Activated naive CD4-positive, alpha-beta T cell treated with anti-CD3 and anti-CD28 coated beads for 36 hours (primary cell): ENCODE measurements at regions not wholly inside any gene's neighbourhood (a gene's known extent, or its start where the extent isn't known, plus 50 kb on each side); places are given as distances from the start of the nearest gene placed in this dataset.

Experiments used
- CTCF ChIA-PET: fragments of 350-600 bp; sonication (Branson Sonifier 250); formaldehyde crosslinking; loops from one replicate; lab custom pipeline; 2021; ENCODE audit warnings: antibody characterized with exemption; lab: Charles Lee
- DNase-seq: peaks from one replicate; pipeline ENCODE4 v3.0.0-alpha.2; 2020
- H3K27ac Mint-ChIP-seq: one replicate; pipeline ENCODE4 v1.8.0; 2021; ENCODE audit warnings: mild to moderate bottlenecking, mixed read lengths
- H3K27me3 Mint-ChIP-seq: one replicate; pipeline ENCODE4 v1.8.0; 2021; ENCODE audit warnings: low read depth, mixed read lengths
- H3K36me3 Mint-ChIP-seq: one replicate; pipeline ENCODE4 v1.8.0; 2021; ENCODE audit warnings: low read depth, mixed read lengths
- H3K4me1 Mint-ChIP-seq: one replicate; pipeline ENCODE4 v1.8.0; 2021; ENCODE audit warnings: low read depth, mixed read lengths
- H3K4me3 Mint-ChIP-seq: one replicate; pipeline ENCODE4 v1.8.0; 2021; ENCODE audit warnings: mild to moderate bottlenecking, moderate library complexity, mixed read lengths
- H3K9me3 Mint-ChIP-seq: one replicate; pipeline ENCODE4 v1.8.0; 2021; ENCODE audit warnings: mixed read lengths
- intact Hi-C: fragments of 100-400 bp; cut with micrococcal nuclease; formaldehyde crosslinking; loops from one replicate; pipeline ENCODE4 v1.15.1; 2023

DNA sequence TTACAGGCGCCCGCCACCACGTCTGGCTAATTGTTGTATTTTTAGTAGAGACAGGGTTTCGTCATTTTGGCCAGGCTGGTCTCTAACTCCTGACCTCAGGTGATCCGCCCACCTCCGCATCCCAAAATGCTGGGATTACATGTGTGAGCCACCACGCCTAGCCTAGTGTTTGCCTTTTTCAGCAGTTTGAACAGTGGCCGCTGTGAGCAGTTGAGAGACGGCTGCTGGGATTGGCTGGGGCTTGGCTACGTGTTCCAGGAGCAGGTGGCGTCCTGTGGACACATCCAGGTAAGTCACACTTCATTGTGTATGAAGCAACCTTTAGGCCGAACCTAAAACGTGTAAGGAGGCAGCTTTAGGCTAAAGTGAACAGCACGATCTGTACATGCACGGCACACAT is 231.8 kb upstream of the PITRM1 start:
- no peak overlapping the region for H3K27ac Mint-ChIP-seq

DNA sequence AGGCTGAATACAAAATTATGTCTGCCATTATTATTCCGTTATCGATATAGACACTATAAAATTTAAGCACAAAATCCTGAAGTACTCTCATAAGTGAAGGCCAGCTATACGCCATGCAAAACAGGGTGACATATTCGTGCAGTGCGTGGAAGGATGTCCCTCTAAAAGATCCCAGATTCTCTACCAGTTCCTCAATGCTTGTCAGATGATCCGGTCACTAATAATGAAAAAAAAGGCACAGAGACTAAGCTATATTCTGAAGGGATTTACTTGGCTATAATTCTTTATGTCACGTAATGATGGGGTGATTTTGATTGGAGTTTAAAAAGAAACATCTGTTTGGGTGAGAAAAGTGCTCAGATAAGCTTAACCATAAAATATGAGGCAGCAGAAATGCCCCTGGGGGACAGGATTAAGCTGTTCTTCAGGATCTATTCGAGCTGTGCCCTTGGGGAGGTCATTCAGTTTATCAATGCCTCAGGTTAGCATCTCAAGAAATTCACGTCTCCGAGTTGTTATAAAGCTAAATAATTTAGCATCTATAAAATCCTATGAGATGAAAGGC is 229.7 kb upstream of the PITRM1 start:
- Mint-ChIP-seq H3K4me1 (no peaks in the 10 kb centered on the region), H3K4me3 (no peak overlapping the region), H3K27me3 (peaks cover 2% of the 10 kb centered on the region), H3K27ac (no peak overlapping the region), H3K36me3 (no peaks in the 10 kb centered on the region), H3K9me3 (no peaks in the 10 kb centered on the region)
- CTCF ChIA-PET, result interaction anchor here (0.6 kb wide), 1 partner anchor 359 kb away, joined by 5 read pairs; no protein-coding TSS in a partner anchor
- DNase-seq, result no peak
- intact Hi-C loops, result no loop called here

More for the DNA sequence above, 231.8 kb upstream of the PITRM1 start:
- no peak overlapping the region for H3K4me3 Mint-ChIP-seq
- H3K36me3 Mint-ChIP-seq, result no peaks in the 10 kb centered on the region
- CTCF ChIA-PET, result no interaction called here
- intact Hi-C loops, result no loop called here
- no peaks in the 10 kb centered on the region for H3K9me3 Mint-ChIP-seq
- no peak for DNase-seq
- H3K27me3 Mint-ChIP-seq, result peaks cover 2% of the 10 kb centered on the region
- H3K4me1 Mint-ChIP-seq, result no peaks in the 10 kb centered on the region

DNA sequence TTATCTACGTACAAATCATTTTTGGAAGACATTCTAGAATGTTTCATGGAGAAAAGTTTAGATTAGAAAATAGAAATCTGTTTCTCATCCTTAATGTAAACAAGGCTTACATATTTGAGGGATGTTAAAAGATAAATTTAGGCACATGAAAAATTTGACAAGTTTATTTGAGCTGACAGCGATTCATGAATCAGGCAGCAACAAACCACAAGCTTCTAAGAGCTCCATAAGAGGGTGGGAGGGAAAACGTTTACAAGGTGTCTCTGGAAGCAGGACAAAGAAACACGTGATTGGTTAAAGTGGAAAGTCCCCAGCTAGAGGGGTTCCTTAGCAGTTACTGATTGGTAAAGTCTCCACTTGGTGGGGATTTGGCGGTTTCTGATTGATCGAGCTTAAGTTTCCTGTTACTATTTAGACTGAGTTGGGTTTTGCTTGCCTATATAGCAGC is 228.9 kb upstream of the PITRM1 start:
- Mint-ChIP-seq H3K27ac (no peak overlapping the region), H3K4me1 (no peaks in the 10 kb centered on the region), H3K36me3 (no peaks in the 10 kb centered on the region), H3K9me3 (no peaks in the 10 kb centered on the region), H3K4me3 (no peak overlapping the region), H3K27me3 (peaks cover 2% of the 10 kb centered on the region)
- intact Hi-C loops, result no loop called here
- no peak for DNase-seq
- CTCF ChIA-PET, result no interaction called here

DNA sequence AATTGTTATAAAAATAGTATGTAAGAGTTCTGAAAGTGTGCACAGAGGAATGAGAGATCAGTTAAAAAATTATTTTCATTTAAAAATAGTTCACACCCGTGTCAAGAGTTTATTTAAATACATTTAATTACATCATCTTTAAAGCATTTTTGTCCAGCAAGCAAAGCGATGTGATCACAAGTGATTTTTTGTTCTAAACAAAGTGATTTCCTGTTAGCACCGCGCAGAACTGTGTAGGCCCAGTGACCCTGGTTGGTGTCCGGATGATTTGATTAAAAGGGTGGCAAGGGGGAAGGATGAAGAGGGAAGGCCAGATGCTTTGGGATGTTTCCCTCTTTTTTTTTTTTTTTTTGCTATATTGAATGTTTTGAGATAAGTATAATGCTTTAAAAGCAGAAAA is 227.8 kb upstream of the PITRM1 start:
- CTCF ChIA-PET, result no interaction called here
- Mint-ChIP-seq H3K4me1 (no peaks in the 10 kb centered on the region), H3K27ac (no peak overlapping the region), H3K9me3 (no peaks in the 10 kb centered on the region), H3K4me3 (no peak overlapping the region), H3K36me3 (no peaks in the 10 kb centered on the region), H3K27me3 (peaks cover 2% of the 10 kb centered on the region)
- DNase-seq, result no peak
- intact Hi-C loops, result no loop called here

DNA sequence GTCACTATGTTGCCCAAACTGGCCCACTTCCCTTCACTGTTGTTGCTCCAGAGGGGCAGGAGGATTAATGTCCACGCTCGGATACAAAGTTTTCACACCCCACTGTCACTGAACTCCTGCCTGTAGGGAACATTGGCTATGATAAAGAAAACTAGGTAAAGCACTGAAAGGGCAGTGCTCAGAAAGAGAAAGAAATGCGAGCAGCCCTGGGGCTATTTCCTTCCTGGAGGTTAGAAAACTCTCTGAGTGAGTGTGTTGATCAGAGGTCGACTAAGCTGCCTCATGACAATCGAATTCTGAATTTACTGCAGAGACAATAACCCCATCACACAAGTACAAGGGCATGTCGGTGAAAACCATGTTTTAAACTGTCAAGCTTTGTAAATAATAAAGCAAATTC is 227.2 kb upstream of the PITRM1 start:
- Mint-ChIP-seq H3K4me1 (no peaks in the 10 kb centered on the region), H3K9me3 (no peaks in the 10 kb centered on the region), H3K4me3 (no peak overlapping the region), H3K27me3 (peaks cover 2% of the 10 kb centered on the region), H3K36me3 (no peaks in the 10 kb centered on the region), H3K27ac (no peak overlapping the region)
- CTCF ChIA-PET, result no interaction called here
- intact Hi-C loops, result no loop called here
- DNase-seq, result no peak

DNA sequence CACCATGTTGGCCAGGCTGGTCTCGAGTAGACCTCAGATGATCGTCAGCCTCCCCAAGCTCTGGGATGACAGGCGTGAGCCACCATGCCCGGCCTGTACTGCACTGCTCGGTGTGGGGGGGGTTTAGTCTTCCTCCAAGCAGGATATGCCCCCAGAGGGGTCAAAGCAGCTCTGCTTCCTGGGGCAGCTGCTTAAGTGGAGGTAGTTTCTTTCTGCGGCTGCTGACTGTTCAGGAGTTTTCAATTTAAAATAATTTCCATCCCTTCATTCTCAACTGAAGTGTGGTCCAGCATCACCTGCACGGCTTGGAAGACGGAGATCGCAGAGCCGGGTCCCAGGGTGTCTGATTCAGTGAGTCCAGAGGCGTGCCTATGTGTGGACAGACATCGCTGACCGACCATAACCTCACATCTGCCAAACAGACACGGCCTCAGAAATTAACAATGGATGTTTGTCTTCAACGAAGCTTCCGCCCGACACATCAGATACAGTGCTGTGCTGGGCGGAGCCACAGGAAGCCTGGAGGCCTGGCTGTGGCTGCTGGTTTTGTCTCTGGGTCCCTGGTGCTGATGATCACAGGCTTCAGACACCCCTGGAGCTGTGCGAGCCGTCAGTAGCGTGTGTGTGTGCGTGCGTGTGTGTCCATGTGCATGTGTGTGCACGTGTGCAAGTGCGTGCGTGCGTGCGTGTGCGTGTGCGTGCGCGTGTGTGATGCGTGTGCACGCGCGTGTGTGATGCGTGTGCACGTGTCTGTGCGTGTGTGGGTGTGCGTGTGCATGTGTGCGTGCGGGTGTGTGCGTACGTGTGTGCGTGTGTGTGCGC is 226.5 kb upstream of the PITRM1 start:
- H3K27ac Mint-ChIP-seq, result no peak overlapping the region
- CTCF ChIA-PET, result no interaction called here
- no peaks in the 10 kb centered on the region for H3K36me3 Mint-ChIP-seq
- peaks cover 2% of the 10 kb centered on the region for H3K27me3 Mint-ChIP-seq
- H3K9me3 Mint-ChIP-seq, result no peaks in the 10 kb centered on the region
- H3K4me3 Mint-ChIP-seq, result no peak overlapping the region
- no peak for DNase-seq
- intact Hi-C loops, result no loop called here
- no peaks in the 10 kb centered on the region for H3K4me1 Mint-ChIP-seq

DNA sequence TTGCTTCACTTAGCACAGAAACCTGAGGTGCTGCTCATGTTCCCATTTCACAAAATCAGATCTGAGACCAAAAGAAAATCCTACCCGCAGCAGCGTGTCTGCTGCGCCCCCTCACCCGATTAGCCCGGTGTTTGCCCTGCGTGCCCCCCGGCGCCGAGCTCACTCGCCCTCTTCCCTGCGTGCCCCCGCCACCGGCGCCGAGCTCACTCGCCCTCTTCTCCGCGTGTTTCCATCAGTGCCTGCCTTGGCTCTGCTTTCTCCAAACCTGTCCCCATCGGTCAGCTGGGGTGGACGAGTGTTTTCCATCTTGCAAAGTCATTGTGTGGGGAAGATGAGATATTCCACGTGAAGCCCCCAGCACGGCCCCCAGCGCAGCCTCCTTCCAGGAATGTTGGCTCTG is 225.3 kb upstream of the PITRM1 start:
- H3K36me3 Mint-ChIP-seq, result no peaks in the 10 kb centered on the region
- H3K9me3 Mint-ChIP-seq, result no peaks in the 10 kb centered on the region
- H3K27ac Mint-ChIP-seq, result no peak overlapping the region
- no peak for DNase-seq
- no peak overlapping the region for H3K4me3 Mint-ChIP-seq
- CTCF ChIA-PET, result interaction anchor here (0.6 kb wide), 1 partner anchor 10 kb away, joined by 3 read pairs; no protein-coding TSS in a partner anchor
- intact Hi-C loops, result no loop called here
- no peaks in the 10 kb centered on the region for H3K4me1 Mint-ChIP-seq
- no peaks in the 10 kb centered on the region for H3K27me3 Mint-ChIP-seq

DNA sequence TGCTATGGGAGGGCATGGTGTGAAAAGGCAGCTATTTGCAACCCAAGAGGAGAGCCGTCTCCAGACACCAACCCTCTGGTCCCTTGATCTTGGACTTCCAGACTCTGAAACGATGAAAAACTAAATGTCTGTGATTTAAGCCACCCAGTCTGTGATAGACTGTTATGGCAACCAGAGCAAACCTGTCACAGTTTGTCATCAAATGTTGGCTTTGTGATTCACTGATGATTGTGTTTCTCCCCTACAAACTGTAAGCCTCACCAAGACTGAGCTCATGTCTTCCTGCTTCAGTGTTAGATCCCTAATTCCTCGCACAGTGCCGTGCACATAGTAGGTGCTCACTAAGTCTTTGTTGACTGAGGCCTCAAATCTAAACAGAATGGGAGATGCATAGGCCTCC is 224.6 kb upstream of the PITRM1 start:
- no peak for DNase-seq
- no peaks in the 10 kb centered on the region for H3K36me3 Mint-ChIP-seq
- intact Hi-C loops, result no loop called here
- no peak overlapping the region for H3K4me3 Mint-ChIP-seq
- no peaks in the 10 kb centered on the region for H3K9me3 Mint-ChIP-seq
- H3K4me1 Mint-ChIP-seq, result no peaks in the 10 kb centered on the region
- H3K27me3 Mint-ChIP-seq, result no peaks in the 10 kb centered on the region
- H3K27ac Mint-ChIP-seq, result no peak overlapping the region
- CTCF ChIA-PET, result no interaction called here

DNA sequence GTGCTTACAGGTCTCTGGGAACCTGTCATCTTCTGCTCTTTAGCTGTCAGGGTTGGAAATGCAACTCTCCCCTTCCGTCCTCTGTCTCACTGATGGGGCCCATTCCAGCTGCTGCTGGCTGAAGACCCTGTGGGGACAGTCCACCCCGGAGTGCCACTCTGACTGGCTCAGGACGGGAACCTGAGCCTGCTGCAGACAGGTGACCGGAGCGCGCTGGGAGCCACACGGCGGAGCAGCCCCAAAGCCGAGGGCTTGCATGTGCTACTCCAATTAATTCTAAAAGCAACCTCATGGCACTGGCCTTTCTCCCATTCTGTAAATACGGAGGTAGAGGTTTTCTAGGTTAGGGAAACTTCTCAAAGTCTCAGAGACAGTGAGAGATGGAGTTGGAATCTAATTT is 223.5 kb upstream of the PITRM1 start:
- Mint-ChIP-seq H3K4me1 (no peaks in the 10 kb centered on the region), H3K27me3 (peaks cover under 1% of the 10 kb centered on the region), H3K4me3 (no peak overlapping the region), H3K36me3 (no peaks in the 10 kb centered on the region), H3K9me3 (no peaks in the 10 kb centered on the region), H3K27ac (no peak overlapping the region)
- DNase-seq, result no peak
- intact Hi-C loops, result no loop called here
- CTCF ChIA-PET, result interaction anchor here (0.6 kb wide), 1 partner anchor 10 kb away, joined by 3 read pairs; no protein-coding TSS in a partner anchor

DNA sequence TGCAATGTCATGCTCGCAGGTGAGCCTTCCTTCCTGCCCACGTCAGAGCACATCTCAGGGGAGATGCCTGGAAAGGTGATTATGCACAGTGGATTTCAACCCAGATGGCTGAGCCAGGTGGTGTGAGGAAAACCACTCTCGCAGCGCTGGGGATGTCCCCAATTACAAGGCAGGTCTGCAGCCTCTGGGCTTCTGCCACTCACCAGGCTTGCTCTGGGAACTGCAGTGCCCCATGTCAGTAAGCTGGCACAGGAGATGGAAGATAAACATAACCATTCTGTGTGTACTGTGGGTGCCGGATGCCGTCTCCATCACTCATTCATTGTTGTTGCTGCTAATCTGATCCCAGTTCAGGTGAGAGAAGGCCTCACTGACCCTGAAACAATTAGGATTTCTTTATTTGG is 222.9 kb upstream of the PITRM1 start:
- intact Hi-C loops, result no loop called here
- no peaks in the 10 kb centered on the region for H3K9me3 Mint-ChIP-seq
- H3K4me3 Mint-ChIP-seq, result no peak overlapping the region
- CTCF ChIA-PET, result no interaction called here
- no peaks in the 10 kb centered on the region for H3K4me1 Mint-ChIP-seq
- H3K27me3 Mint-ChIP-seq, result peaks cover 3% of the 10 kb centered on the region
- no peak overlapping the region for H3K27ac Mint-ChIP-seq
- no peak for DNase-seq
- no peaks in the 10 kb centered on the region for H3K36me3 Mint-ChIP-seq

DNA sequence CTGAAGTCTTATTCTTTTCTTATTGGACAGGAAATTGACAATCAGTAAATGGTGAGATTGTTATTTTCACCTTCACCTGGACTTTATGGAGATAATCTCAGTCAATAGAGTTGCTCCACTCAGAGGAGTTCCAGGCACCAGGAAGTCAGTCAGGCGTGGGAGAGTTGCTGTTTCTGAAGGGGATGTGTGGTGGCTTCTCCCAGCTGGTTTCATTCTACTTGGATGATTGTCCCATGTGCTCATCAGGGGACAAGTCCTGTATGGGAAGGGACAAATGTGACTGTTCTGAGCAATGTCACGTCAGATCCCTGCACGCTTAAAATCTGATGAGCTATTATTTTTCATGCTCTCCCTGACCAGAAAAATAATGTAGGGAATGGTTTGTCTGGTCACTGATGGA is 222.5 kb upstream of the PITRM1 start:
- intact Hi-C loops, result no loop called here
- Mint-ChIP-seq H3K4me1 (no peaks in the 10 kb centered on the region), H3K36me3 (no peaks in the 10 kb centered on the region), H3K9me3 (no peaks in the 10 kb centered on the region), H3K4me3 (no peak overlapping the region), H3K27me3 (peaks cover 3% of the 10 kb centered on the region), H3K27ac (no peak overlapping the region)
- CTCF ChIA-PET, result no interaction called here
- DNase-seq, result no peak

DNA sequence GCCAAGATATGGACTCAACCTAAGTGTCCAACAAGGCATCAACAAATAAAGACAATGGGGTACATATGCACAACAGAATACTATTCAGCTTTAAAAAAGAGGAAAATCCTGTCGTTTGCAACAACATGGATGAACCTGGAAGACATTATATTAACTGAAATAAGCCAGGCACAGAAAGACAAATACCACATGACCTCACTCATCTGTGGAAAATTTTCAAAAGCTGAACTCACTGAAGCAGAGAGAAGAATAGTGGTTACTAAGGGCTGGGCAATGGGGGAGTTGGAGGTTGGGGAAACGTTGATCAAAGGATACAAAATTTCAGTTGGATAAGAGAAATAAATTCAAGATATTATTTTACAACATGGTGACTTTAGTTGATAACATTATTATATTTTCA is 221.4 kb upstream of the PITRM1 start:
- H3K4me1 Mint-ChIP-seq, result no peaks in the 10 kb centered on the region
- H3K36me3 Mint-ChIP-seq, result no peaks in the 10 kb centered on the region
- H3K9me3 Mint-ChIP-seq, result no peaks in the 10 kb centered on the region
- DNase-seq, result no peak
- CTCF ChIA-PET, result no interaction called here
- intact Hi-C loops, result no loop called here
- no peak overlapping the region for H3K27ac Mint-ChIP-seq
- no peak overlapping the region for H3K4me3 Mint-ChIP-seq
- H3K27me3 Mint-ChIP-seq, result peaks cover 4% of the 10 kb centered on the region

DNA sequence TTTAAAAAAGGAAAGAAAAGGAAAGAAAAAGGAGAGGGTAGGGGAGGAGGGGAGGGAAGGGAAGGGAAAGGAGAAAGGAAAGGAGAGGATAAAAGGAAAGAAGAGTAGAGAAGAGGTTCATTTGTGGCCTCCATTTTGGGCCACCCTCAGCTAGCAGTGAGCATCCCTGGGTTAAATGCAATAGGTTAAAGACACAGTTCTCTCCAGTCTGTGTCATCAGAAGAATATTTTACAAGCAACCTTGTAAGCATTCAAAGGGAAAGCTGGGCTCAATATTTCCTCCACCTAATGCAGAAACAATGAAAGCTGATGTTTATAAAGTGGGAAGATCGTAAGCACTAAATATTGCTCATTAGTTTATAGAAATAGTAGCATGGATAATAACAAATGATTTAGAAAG is 219.1 kb upstream of the PITRM1 start:
- H3K4me1 Mint-ChIP-seq, result no peaks in the 10 kb centered on the region
- no peak for DNase-seq
- H3K27me3 Mint-ChIP-seq, result peaks cover 4% of the 10 kb centered on the region
- H3K4me3 Mint-ChIP-seq, result no peak overlapping the region
- intact Hi-C loops, result no loop called here
- CTCF ChIA-PET, result no interaction called here
- no peak overlapping the region for H3K27ac Mint-ChIP-seq
- H3K9me3 Mint-ChIP-seq, result no peaks in the 10 kb centered on the region
- no peaks in the 10 kb centered on the region for H3K36me3 Mint-ChIP-seq
